ENCODE measurements at regions not wholly inside any gene's neighbourhood (a gene's known extent, or its start where the extent isn't known, plus 50 kb on each side); places are given as distances from the start of the nearest gene placed in this dataset.

DNA sequence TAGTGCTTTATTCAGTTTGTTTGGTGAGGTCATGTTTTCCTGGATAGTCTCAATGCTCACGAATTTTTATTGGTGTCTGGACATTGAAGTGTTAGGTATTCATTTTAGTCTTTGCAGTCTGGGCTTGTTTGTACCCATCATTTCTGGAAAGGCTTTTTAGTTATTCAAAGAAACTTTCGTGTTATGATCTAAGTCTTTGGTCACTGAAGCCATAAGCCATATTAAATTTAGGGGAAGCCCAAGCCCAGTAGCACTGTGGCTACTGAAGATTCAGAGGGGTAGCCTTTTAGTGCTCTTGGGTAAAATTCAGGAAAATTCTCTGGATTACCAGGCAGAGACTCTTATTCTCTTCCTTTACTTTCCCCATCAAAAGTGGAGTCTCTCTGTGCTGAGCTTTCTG lies 56.2 kb upstream of the PEX5L start:
- no peak for DNase-seq

DNA sequence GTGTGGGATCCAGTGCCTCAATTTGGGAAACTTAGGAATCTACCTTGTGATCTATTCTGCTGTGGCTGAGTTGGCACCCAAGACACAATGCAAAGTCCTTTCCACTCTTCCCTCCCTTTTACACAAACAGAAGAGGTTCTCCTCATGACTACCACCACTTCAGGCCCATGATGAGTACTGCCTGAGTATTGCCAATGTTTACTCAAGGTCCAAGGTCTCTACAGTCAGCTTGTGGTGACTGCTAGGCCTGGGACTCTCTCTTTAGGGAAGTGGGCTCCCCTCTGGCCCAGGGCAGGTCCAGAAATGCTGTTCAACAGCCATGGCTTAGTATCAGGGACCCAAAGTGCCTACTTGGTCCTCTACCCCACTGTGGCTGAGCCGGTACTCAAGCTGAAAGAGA lies 56.8 kb upstream of the PEX5L start:
- DNase-seq: no peak

DNA sequence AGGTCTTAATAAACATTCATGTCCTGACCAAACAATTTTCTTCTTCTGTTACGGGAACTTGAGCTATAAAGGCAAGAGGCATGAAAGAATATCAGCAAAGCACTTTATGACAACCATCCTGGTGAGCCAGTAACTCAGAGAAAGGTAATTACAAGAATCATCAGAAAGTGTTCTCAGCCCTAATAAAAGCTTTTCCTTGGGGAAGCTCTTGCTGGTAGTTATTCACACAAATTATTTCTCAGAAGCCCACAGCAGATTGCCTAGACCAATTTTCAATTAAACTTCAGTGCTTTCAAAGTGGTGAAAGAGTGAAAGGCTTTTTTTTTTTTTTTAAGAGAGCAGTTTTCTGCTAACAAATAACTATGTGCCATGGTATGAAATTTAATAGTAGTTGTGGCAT lies 60.9 kb upstream of the PEX5L start:
- DNase-seq: no peak

DNA sequence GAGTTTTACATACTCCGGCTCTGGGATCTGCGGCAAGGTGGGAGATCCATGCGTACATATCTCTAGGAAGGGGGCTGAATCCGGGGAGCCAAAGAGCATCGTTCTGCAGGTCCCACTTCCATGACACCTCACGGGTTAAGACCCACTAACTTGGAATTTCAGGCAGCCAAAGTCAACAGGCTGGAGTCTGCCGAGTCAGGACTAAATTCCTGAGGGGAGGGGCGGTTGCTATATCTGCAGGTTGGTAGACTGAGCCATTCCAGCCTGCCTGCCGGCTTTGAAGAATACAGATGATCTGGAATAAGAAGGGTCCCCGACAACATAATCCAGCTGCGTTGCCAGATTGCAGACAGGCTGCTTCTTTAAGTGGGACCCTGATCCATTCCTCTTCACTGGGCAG lies 65.4 kb upstream of the PEX5L start:
- DNase-seq: no peak

DNA sequence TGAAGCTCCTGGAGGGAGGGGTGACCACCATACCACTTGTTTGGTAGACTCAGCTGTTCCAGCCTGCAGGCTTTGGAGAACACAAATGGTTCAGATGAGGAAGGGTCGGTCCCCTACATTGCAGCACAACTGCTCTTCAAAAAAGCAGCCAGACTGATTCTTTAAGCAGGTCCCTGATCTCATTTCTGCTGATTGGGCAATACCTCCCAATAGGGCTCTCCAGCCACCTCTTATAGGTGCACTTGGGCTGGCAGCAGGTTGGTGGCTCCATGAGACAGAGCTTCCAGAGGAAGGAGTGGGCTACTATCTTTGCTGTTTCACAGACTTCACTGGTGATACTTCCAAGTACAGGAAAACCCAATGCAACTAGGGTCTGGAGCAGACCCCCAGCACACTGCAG lies 65.9 kb upstream of the PEX5L start:
- no peak for DNase-seq

DNA sequence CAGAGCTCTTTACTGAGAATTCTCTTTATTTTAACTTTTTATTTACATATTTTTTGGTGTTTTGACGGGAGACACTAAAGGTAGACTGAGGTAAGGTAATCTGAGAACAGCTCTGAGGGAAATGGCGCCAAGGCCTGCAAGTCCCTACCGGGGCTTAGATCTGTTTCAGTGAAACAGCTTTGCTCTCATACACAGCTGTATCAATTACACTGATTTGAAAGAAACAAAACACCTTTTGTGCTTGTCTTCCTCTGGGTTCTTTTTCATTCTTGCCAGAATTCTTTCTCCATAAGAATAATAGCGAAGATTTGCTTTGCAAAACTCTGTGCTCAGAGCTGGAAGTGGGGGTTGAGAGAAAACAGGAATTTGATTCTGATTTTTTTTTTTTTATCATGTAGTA lies 79.5 kb upstream of the PEX5L start:
- no peak for DNase-seq

DNA sequence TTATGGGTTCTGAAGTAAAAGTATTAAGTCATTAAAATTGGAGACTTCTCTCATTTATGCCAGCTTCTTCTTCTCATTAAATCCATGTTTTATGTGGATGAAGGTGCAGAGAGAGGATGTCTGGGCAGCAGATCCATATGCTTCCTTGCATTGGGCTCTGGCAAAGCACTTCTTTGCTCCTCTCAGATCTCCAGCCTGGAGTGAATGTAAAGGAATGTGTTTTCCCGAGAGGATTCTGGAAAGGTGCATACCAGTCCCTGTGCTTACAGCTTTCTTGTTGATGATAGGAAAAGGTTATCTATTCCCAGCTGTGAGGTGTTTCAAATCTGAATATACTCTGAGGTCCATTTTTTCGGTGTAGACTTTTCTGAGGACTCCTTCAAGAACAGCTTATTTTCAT lies 79.9 kb upstream of the PEX5L start:
- DNase-seq: no peak

DNA sequence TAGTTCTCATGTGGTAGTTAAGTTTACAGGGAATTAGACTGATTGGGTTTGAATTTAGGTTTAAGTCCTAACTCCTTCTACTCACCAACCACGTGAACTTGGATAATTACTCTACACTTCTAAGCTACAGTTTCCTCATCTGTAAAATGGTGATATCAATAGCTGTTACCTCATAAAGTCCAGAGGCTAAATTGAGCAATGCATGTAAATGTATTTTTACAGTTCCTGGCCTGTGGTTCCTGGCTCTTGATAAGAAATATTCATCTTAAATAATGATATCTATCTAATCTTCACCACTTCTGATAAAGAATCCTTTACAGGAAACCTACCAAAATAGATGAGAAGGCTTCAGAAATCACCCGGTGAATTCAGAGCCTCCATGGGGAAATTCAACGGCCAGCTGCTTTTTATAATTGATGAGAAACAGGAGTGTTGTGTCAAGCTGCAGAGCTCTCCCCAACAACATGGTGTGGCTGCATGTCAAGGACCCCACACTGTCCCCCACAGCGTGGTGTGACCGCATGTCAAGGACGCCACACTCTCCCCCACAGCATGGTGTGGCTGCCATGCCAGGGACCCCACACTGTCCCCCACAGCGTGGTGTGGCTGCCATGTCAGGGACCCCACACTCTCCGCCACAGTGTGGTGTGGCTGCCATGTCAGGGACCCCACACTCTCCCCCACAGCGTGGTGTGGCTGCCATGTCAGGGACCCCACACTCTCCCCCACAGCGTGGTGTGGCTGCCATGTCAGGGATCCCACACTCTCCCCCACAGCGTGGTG lies 80.8 kb upstream of the PEX5L start:
- DNase-seq: no peak

DNA sequence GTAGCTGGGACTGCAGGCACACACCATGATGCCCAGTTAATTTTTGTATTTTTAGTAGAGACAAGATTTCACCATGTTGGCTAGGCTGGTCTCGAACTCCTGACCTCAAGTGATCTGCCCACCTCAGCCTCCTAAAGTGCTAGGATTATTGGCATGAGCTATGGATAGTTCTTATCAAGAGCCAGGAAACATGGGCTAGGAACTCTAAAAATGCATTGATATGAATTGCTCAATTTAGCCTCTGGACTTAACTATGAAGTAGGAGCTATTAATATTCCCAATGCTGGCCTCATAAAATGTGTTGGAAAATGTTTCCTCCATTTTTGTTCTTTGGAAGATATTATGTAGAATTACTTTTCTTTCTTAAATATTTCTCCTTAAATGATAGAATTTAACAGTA lies 82.8 kb upstream of the PEX5L start:
- no peak for DNase-seq

DNA sequence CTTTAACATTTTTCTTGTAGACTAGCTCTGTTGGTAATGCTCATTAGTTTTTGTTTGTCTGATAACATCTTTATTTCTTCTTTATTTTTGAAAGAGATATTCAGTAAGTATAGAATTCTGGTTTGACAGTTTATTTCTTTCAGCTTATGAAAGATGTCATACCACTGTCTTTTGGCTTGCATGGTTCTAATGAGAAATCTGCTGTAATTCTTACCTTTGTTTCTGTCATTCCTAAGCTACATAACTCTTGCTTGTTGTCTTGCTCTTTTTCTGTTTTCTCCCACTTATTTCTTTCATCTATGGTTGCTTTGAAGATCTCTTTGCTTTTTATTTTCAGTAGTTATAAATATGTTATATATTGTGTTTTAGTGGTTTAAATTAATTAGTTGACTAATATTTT lies 87.2 kb upstream of the PEX5L start:
- DNase-seq: no peak

DNA sequence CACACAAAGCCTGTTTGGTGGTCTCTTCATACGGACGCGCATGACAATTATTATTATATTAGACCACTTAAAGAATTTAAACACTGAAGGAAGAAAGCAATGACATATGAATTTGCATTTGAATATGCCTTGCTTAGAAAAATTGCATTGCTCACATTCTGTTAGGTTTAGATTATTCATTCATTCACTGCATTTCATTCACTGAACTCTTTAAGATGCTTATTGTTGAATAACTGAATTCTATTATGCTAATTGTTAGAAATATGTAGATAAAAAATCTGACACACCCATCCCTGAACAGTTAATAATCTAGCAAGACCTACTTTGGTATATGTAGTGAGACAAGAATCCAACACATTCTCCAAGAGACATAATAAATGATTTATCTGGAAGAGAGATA lies 94.4 kb upstream of the PEX5L start:
- DNase-seq: no peak

DNA sequence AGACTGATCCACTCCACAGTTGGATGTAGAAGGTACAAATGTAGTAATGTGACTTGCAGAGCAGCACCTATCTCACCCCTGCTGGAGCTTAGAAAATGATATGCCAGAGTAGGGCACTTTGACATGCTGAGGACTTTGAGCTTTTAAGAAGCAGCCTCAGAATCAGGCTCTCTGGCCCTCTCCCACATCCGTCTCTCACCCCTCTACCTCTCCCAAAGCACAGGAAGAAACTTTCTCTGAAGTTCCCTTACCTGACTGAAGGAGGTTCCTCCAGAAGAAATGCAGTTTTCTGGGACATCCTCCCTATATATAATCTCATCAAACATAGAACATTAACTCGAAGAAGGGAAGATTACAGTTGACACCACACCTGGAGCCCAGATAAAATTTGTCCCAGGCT lies 98.4 kb upstream of the PEX5L start:
- no peak for DNase-seq

DNA sequence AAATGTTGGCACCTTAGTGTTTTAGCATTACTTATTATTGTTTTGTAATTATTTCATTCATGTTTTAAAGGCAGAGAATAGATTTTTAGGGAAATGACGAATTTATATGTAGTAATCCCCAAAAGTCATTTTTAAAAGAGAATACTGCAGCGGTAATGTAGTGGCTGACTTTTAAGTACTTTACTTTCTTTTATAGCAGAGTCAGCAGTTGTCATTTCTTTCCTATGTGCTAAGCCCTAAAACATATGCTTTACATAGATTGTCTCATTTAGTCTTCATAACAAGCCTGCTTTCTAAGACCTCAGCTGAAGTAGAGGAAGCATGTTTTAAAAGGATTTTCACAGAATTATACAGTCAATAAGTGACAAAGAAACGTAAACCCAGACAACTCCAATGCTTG lies 102.1 kb upstream of the PEX5L start:
- DNase-seq: no peak

DNA sequence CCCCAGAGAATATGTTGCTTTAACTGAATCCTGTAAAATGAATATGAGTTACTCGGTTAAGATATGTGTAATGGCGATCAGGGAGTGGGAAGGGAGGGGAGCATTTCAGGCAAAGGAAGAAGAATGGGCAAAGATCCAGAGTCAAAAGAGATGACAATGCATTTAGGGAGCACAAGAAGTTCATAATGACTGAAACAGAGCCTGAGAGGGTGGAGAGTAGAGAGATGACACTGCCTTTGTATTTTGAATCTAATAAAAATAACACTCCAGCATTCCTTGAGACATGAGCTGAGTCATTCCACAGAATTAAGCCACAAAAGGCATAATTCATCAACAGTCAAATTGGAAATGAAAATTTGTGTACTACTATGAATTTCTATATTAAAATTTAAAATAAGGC lies 105.3 kb upstream of the PEX5L start:
- no peak for DNase-seq

DNA sequence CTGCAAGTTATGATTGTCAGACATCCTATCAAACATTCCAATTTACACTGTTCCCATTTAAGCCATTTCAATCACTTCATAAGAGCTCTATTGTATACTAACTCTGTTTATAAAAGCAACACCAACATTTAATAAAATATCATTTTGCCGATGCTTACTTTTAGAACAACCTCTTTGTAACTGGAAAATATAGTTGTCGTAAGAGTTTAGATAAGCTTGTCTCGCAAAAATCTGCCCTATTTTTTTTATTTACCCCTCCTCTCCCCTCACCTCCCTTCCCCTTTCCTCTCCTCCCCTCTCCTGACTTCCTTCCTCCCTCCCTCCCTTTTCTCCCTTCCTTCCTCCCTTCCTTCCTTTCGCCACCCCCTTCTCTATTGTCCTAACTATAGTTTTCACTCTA lies 105.7 kb upstream of the PEX5L start:
- no peak for DNase-seq

DNA sequence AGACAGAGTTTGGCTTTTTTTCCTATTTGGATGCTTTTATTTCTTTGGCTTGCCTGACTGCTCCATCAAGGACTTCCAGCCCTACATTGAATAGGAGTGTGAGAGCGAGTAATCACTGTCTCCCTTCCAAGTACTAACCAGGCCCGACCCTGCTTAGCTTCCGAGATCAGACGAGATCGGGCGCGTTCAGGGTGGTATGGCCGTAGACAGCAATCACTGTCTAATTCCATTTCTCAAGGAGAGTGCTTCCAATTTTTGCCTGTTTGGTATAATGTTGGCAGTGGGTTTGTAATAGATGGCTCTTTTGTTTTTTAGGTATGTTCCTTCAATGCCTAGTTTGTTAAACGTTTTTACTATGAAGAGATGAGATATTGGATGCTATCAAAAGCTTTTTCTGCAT lies 125.0 kb upstream of the PEX5L start:
- DNase-seq: no peak

DNA sequence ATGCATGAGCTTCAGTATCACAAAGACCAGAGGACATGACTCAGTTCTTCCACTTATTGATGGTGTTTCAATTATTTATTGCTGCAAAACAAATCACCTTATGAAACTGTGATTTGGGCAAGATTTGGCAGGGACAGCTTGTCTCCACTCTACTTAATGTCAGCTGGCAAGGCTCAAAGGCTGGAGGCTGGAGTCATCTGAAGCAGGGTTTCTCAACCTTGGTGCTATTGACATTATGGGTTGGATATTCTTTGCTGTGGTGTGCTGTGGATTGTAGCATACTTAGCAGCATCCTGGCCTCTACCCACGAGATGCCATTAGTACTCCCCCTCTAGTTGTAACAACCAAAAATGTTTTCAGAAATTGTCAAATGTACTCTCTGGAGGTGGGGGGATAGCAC lies 138.8 kb upstream of the PEX5L start:
- no peak for DNase-seq

DNA sequence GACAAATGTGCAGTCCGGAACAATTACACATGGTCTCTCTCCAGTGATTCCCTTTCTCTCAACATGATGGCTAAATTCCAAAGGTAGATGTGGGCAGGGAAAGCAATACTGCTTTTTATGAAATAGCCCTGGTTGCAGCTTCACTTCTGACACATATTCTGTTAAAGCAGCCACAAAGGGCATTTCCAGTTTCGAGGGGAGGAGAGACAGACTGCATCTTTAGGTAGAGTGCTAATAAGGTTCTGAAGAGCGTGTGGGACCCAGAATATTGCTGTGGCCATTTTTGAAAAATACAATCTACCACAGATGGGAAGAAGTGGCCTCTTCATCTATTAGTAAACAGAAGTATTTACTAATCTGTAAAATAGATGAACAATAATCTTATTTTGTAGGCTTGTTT lies 139.3 kb upstream of the PEX5L start:
- DNase-seq: no peak

DNA sequence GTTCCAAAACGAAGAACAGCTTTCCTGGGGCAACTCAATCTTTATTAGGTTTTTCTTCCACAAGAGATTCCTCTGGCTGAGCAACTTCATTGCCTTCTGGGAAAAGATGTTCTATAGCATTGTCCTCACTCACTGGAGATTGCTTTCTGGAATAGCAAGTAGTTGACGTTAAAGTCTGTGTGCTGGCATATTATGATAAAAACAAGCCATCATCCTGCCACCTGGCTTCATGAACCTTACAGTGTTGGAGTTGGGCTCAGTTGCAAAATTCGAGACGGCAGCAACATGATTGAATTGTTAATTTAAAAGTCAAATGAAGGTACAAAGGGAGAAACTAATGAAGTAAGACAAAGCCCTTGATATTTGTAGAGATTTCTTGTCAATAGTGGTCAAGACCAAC lies 140.5 kb upstream of the PEX5L start:
- DNase-seq: no peak

DNA sequence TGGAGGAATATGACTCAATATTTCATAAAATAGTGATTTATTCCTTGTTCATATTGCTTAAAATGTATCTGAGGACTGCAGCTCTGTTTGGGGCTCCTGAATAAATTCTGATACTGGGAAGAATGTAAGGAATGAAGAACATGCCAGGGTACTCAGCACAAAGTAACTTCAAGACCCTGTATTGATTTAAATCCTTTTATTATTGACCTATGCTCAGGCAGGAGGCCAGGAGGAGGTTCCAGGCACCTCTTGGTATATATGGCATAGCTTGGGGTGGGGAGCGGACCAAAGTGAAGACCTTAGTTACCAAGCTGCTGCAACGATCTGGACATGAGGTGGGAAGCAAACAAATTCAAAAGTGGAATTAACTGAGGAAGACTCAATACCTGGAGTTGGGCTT lies 142.8 kb upstream of the PEX5L start:
- no peak for DNase-seq

DNA sequence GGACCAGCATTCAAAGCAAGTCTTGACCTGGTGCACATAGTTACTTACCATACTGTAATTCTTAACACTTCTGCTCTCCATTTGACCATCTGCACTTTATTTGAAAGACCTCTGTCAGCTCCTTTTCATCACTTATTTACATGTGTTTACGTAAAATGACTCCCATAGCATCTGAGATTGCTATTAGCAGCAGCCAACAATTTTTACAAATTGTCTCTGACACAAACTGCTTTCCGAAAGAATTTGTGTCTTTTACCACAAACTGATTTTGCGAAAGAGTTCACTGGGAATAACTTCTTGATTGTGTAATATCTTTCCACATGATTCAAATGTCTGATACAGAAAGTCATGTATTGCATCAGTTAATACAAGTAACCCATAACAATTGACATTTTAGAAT lies 144.1 kb upstream of the PEX5L start:
- no peak for DNase-seq

DNA sequence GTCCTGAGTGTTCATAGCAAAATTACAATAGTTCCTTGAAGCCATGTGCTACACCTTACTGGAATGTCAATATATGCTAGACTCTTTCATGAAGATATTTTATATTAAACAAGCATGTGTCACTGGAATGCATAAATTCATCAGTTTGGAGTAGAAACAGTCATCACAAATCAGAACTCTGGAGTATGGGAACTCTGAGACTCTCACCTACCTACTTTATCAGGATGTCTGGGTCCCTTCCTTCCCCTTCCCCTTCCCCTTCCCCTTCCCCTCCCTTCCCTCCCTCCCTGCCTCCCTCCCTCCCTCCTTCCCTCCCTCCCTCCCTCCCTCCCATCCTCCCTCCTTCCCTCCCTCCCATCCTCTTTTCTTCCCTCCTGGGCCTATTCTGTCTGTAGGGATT lies 144.7 kb upstream of the PEX5L start:
- no peak for DNase-seq

DNA sequence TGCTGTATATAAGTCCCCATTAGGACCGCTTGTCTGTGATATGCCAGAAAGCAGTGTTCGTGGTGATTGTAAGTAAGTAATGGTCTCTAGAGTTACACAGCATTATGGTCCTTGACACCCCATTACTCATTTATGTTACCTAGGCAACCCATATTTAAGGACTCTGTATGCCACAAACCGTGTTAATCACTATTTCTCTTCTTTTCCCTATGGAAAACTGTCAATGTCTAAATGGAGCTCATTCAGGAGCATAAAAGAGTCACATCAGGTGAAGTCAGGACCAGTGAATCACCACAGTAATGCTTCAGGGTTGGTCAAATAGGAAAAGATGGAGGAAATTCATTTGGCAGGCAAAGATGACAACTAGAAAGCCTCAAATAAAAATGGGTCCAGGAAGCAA lies 146.6 kb upstream of the PEX5L start:
- no peak for DNase-seq

DNA sequence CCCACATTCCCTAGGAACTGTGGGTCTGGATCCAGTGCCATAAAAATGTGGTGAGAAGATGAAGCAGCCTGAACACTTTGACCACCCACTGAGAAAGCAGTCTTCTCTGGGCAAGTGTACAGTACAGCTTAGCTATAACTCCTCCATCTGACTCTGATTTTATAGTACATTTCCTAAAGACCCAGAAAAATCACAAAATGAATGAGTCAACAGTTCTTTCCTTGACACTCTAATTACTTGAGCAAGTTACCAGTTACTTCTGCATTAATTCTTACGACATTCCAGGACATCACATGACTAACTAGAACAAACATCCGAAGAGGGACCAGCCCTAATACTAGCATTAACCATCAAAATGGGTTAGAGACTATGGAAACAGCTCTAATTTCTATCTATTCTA lies 148.1 kb upstream of the PEX5L start:
- no peak for DNase-seq
